Fibroblast of upper back skin (primary cell): ENCODE measurements at regions not wholly inside any gene's neighbourhood (a gene's known extent, or its start where the extent isn't known, plus 50 kb on each side); places are given as distances from the start of the nearest gene placed in this dataset.

Experiments used
- DNase-seq: peaks from one replicate; pipeline ENCODE4 v3.0.0-alpha.2; 2013

- no peak for DNase-seq
Observed at GRCh38 chr5:158340608-158341007, 481.7 kb upstream of the CLINT1 start.

- no peak for DNase-seq
Observed at GRCh38 chr5:158326256-158326655, 467.3 kb upstream of the CLINT1 start.

- no peak for DNase-seq
Observed at GRCh38 chr5:158324236-158324635, 465.3 kb upstream of the CLINT1 start.

GRCh38 chr5:158322620-158323019, 463.7 kb upstream of the CLINT1 start:
- no peak for DNase-seq

GRCh38 chr5:158320934-158321333, 462.0 kb upstream of the CLINT1 start:
- DNase-seq: no peak

- DNase-seq: no peak
Observed at GRCh38 chr5:158320178-158320674, 461.3 kb upstream of the CLINT1 start.

- no peak for DNase-seq
Observed at GRCh38 chr5:158317507-158317906, 458.6 kb upstream of the CLINT1 start.

GRCh38 chr5:158313733-158314464, 455.0 kb upstream of the CLINT1 start:
- no peak for DNase-seq

GRCh38 chr5:158313027-158313732, 454.2 kb upstream of the CLINT1 start:
- peak; percentile 26 for DNase-seq

- DNase-seq: peak; percentile 8
Observed at GRCh38 chr5:158309088-158309807, 450.3 kb upstream of the CLINT1 start.

- DNase-seq: no peak
Observed at GRCh38 chr5:158308429-158309025, 449.6 kb upstream of the CLINT1 start.

- DNase-seq: no peak
Observed at GRCh38 chr5:158305861-158306260, 446.9 kb upstream of the CLINT1 start.

- no peak for DNase-seq
Observed at GRCh38 chr5:158304607-158305006, 445.7 kb upstream of the CLINT1 start.

GRCh38 chr5:158303883-158304282, 444.9 kb upstream of the CLINT1 start:
- no peak for DNase-seq

GRCh38 chr5:158303275-158303674, 444.3 kb upstream of the CLINT1 start:
- peak; percentile 27 for DNase-seq

GRCh38 chr5:158302029-158302428, 443.1 kb upstream of the CLINT1 start:
- DNase-seq: no peak

GRCh38 chr5:158301186-158301585, 442.2 kb upstream of the CLINT1 start:
- DNase-seq: no peak

GRCh38 chr5:158300256-158300655, 441.3 kb upstream of the CLINT1 start:
- no peak for DNase-seq

- DNase-seq: no peak
Observed at GRCh38 chr5:158297002-158297527, 438.1 kb upstream of the CLINT1 start.

GRCh38 chr5:158294701-158295100, 435.8 kb upstream of the CLINT1 start:
- DNase-seq: no peak

- DNase-seq: no peak
Observed at GRCh38 chr5:158292981-158293380, 434.0 kb upstream of the CLINT1 start.

GRCh38 chr5:158289967-158290366, 431.0 kb upstream of the CLINT1 start:
- no peak for DNase-seq

GRCh38 chr5:158288272-158288657, 429.3 kb upstream of the CLINT1 start:
- no peak for DNase-seq
